ENCODE measurements at regions not wholly inside any gene's neighbourhood (a gene's known extent, or its start where the extent isn't known, plus 50 kb on each side); places are given as distances from the start of the nearest gene placed in this dataset.

- DNase-seq, result no peak
Observed at GRCh38 chr6:43878823-43879495, 108.9 kb downstream of the VEGFA start.

DNA sequence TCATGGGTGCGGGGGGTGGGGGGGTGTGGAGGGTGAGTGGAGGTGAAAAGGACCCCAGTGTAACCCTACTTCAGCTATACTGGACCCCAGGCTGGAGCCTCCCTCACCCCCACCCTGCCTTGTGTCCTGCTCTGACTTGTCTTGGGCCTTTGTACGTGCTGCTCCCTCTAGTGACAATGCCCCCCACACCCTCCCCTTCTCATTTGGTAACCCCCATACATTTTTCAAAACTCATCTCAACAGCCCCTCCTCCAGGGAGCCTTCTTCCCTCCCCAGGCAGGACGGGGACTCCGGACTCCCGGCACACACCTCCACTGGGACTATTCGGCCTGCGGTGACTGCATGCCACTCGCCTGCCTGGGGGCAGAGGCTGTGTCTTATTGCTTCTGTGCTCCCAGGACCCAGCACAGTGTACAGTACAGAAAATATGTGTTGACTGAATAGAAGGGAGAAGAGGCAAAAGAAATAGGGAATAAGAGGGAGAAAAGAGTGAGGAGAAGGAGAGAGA is 108.2 kb downstream of the VEGFA start:
- no peak for DNase-seq

GRCh38 chr6:43877463-43878126 is 107.6 kb downstream of the VEGFA start:
- no peak for DNase-seq

GRCh38 chr6:43877036-43877435 is 107.0 kb downstream of the VEGFA start:
- DNase-seq, result no peak

DNA sequence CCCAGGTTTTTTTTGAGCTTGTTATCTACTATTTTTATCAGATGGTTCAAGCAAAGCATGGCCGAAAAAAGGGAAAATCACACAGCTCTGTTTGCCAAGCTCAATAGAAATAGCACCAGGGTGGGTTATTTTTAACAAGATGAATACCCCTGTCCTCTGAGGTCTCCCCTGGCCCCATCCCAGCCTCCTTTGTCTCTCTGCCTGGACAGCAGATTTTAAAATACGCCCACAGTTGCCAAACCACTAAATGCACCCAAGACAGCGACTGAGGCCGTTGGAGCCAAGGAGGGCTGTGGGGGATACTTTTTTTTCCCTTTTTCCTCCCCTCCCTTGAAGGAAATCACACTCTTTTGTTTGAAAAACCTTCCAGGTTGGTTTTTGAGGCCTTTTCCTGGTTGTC is 106.6 kb downstream of the VEGFA start:
- no peak for DNase-seq

DNA sequence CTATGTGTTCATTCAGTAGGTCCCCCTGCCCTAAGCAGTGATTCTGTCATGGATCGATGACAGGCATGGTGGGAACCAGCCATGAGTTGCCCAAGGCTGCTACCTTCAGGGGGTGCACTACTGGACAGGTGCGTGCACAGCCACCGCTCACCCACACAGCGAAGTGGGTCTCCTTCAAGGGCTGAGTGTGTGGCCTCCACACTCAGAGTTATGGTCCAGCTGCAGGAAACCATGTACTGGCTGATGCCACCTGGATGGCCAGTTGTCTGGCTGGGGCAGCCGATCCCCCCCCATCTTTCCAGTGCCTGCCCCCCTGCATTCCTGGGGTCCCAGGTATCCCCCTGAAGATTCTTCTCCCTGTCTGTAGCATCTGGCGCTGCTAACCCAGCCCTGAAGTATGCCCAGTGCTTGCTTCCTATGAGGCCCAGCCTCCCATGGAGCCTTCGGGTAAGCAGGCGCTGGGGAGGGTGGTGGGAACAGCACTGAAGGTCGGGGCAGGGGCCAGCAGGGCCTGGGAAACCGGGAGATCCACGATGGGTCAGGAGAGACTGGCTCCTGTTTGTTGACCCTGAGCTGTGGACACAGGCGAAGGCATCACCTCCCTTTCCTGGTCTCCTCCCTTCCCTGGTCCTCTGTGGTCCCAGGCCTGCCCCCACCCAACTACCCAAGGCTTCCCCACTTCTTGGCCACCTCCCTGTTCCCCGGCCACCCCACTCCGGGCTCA is 106.0 kb downstream of the VEGFA start:
- no peak for DNase-seq

GRCh38 chr6:43874814-43875590 is 105.0 kb downstream of the VEGFA start:
- no peak for DNase-seq

DNA sequence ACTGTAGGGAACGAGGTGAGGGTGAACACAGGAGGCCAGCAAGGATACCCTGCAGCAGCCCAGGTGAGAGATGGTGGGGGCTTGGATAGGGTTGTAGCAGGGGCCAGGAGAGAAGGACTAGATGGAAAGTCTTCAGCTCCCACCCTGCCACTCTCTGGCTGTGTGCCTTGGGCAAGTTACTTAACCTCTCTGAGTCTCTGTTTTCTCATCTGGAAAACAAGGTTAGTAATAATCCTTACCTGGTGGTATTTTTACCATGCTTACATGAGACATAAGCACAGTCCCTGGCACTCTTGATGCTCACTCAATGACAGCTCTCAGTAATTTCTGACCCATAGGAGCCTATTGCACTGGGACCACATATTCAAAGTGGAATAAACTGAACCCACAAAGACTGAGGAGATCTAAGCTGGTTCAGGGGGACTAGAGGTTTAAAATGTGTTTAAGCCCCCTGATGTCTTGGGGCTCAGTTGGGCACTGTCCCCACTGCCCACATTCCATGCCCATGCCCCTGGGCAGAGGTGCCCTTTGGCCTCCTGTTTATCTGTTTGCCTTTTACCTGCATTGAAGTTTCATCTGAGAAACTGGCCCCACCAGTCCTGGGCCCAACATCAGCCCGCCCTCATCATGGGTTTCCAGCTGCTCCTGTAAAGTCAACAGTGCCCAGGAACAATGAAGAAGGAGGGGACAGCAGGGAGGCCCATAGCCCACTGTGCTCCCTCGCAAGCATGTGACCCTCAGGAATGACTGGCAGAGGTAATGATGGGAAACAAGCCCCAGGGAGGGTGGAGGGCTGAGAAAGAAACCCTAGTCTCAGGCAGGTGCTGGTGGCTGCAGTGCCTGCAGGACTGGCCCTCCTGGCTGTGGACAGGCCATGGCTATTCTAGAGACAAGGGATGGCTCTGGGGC is 104.0 kb downstream of the VEGFA start:
- DNase-seq, result no peak

GRCh38 chr6:43871933-43872332 is 101.9 kb downstream of the VEGFA start:
- DNase-seq, result no peak

GRCh38 chr6:43871284-43871683 is 101.3 kb downstream of the VEGFA start:
- no peak for DNase-seq

DNA sequence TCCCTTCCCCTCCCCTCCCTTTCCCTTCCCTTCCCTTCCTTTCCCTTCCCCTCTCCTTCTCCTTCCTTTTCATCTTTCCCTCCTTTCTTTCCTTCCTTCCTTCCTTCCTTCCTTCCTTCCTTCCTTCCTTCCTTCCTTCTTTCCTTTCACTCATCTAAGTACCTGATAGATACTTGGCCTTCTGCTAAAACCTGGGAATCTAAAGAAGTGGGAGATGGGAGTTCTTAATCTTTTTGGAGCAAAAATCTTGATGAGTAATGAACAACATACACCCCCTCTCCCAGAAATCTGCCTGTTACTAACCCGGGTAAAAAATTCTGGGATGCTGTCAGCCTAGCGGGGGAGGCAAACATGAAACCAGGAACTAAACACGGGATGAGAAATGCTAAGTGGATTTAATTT is 100.7 kb downstream of the VEGFA start:
- no peak for DNase-seq

DNA sequence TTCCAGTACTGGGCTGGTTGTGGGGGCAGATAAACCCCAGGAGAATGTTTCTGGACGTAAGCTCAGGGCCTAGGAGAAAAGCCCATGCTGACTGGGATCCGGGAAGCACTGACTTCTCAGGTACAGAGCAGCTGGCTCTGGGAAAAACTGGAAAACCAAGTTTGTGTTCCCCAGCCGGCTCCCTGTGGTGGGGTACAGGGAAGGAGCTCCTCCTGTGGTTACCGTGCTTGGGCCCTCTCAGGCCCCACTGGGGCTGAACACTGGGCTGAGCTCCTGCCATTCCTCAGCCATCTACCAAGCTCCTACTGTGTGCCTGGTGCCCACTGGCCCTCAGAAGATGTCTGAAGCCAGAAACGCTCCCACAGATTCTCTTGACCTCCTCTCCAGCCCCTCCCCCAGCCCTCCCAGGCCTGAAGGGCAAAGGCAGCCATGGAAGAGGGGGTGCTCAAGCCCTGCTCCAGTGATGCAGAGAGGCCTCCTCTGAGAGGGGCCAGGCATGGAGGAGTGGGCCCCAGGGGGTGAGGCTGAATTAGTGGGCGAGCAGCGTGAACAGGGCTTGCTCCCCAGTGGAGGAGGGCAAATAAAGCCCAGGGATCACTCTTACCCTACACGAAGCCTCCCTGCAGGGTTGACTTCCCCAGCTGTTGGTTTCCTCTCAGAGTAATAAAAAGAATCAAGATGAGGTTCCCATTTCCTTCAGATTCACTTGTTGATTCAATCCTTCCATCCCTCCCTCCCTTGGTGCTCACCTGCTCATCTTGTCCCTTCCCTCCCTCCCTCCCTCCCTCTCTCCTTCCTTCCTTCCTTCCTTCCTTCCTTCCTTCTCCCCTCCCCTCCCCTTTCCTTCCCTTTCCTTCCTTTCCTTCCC is 100.0 kb downstream of the VEGFA start:
- no peak for DNase-seq

DNA sequence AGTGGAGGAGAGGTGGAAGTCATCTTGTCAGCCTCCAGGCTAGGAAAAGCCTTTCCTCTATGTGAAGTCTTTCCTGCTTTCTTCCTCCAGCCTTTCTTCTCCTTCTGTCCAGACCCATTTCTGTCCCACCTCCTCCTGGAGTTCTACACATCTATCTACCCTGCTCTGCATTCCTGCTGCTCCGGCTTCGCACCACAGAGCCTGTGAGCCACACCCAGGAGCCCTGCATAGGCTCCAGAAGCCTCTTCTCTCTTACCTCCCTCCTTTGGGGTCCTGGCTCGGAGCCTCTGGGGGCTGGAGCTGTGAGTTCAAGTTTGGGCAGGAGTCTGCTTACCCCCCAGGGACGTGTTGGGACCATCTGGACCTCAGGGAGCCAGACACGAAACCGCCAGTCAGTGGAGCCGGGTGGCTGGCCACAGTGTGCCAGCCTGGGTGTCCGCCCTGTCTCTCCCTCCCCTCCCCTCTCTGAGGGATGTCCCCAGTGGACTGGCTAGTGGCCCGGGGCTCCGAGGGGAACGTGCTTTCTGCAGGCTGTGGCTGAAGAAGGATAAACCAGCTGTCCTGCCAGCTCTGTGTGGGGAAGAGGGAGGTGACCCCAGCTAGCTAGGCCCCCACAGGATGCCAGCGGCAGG is 99.2 kb downstream of the VEGFA start:
- no peak for DNase-seq

DNA sequence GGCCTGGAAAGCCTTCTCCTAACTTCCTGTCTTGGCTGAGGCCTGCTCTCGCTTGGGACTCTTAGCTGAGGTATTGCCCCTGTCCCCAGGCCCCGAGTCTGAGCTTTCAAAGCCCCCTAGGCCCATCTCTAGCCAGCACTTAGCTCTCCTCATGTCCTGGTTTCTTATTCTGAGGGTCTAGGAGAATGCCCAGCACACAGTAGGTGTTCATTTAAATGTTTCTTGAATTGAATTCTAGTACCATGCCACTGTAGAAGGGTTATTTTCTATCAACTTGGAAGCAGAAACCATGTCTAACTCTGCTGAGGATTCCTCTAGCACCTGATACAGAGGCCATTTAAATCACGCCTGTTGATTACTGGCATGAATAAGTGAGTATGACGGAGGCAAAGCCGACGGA is 98.5 kb downstream of the VEGFA start:
- DNase-seq, result no peak

DNA sequence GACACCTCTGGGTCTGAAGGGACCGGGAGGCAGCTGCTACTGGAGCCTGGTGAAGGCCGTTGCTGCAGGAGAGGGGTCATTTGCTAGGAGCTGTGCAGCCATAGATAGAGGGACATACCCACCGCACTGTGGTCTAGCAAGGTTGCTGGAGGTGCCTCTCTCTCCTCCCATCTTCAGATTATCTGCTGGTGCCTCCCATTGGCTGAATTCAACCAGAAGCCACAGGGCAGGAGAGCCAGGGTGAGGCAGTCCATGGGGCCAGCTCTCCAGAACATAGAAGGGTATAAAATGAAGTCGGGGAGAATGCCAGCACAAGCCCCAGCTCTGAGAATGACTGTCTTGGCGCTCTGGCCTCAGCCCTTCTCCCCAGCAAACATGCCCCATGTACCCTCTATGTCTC is 98.0 kb downstream of the VEGFA start:
- no peak for DNase-seq

GRCh38 chr6:43867246-43867645 is 97.2 kb downstream of the VEGFA start:
- no peak for DNase-seq

DNA sequence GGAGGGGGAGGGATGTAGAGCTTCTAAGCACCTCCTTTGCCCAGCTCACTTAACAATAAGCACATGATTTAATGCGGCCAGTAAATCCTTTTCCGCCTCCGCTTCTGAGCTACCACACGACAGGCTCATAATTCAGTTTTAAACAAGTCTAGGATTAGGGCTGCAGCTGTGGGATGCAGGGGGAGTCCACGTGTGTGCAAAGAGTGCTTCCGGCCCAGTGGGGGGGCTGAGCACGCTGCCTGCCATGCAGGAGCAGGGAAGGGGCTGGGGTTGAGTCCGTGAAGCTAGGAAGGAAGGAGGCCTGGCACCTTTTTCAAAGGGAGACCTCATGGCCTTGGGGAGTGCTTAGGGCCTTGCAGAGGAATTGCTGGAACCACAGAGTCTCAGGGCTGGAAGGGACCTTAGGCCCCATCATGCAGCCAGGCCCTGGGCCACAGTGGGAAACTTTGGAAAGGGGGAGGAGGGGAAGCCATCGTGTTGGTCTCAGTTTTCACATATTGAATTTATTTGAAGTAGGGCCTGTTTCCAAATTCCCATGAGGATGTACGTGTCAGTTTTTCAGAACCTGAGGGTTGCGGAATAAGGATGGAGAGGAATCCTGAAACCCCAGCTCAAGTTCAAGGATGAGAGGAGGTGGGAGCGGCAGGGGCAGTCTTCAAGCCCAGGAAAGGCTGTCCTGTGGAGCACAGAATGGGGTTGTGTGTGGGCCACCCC is 96.1 kb downstream of the VEGFA start:
- no peak for DNase-seq

- no peak for DNase-seq
Observed at GRCh38 chr6:43865086-43865485, 95.1 kb downstream of the VEGFA start.

DNA sequence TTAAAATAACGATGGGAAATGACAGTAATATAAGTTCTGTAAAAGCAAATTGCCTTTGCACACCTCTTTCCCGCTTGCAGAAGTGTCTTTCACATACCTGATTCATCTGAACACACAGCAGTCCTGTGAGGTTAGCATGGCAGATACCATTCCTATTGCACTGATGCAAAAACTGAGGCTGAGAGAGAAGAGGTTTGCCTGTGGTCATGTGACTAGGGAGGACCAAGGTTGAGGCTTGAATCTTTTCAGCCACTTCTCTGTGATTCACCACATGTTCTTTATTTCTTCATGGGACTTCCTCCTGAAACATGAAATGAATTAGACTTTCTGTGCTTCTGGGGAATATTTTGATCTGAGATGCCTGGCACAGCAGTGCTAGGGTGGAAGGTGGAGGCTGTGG is 92.9 kb downstream of the VEGFA start:
- no peak for DNase-seq

Measured in activated CD8-positive, alpha-beta memory T cell treated with anti-CD3 and anti-CD28 coated beads for 24 hours (primary cell).